Liver (tissue), 7 donors: ENCODE measurements at regions not wholly inside any gene's neighbourhood (a gene's known extent, or its start where the extent isn't known, plus 50 kb on each side); places are given as distances from the start of the nearest gene placed in this dataset.

ENCODE experiments used
- DNase-seq: peaks from one replicate; pipeline ENCODE4 v3.0.0-alpha.2; 2017; ENCODE audit warnings: low spot score
- H3K27ac ChIP-seq, 2 donors: one replicate each; pipeline ENCODE4 v1.7.0; 2013; ENCODE audit warnings: inconsistent platforms in 2 of 2, low read length in 2 of 2, control low read depth in 1 of 2, low read depth in 1 of 2, mild to moderate bottlenecking in 1 of 2
- H3K27me3 ChIP-seq, 4 donors: one replicate each; pipeline versions ENCODE4 v1.6.1 to v1.7.0; 2013; ENCODE audit warnings: low read length in 3 of 4, inconsistent platforms in 1 of 4, mild to moderate bottlenecking in 1 of 4, moderate library complexity in 1 of 4; ENCODE audit not compliant: control insufficient read depth in 4 of 4, insufficient read depth in 4 of 4
- H3K36me3 ChIP-seq, 4 donors: one replicate each; pipeline versions ENCODE4 v1.6.1 to v1.7.0; 2013; ENCODE audit warnings: low read length in 3 of 4, mild to moderate bottlenecking in 3 of 4, low read depth in 1 of 4, moderate library complexity in 1 of 4; ENCODE audit not compliant: control insufficient read depth in 4 of 4, insufficient read depth in 3 of 4
- H3K4me1 ChIP-seq, 4 donors: one replicate each; pipeline versions ENCODE4 v1.6.1 to v1.7.0; 2013; ENCODE audit warnings: low read length in 3 of 4, mild to moderate bottlenecking in 3 of 4, moderate library complexity in 1 of 4; ENCODE audit not compliant: control insufficient read depth in 4 of 4, insufficient read depth in 4 of 4
- H3K4me3 ChIP-seq, 3 donors: one replicate each; pipeline versions ENCODE4 v1.6.1 to v1.7.0; 2013; ENCODE audit warnings: low read length in 3 of 3, control low read depth in 1 of 3, low read depth in 1 of 3, mild to moderate bottlenecking in 1 of 3
- H3K9ac ChIP-seq, 2 donors: one replicate each; pipeline ENCODE4 v1.7.0; 2013; ENCODE audit warnings: low read length in 2 of 2, mild to moderate bottlenecking in 2 of 2, moderate library complexity in 2 of 2, control low read depth in 1 of 2, low read depth in 1 of 2
- H3K9me3 ChIP-seq, 4 donors: one replicate each; pipeline versions ENCODE4 v1.6.1 to v1.7.0; 2013; ENCODE audit warnings: low read length in 3 of 4; ENCODE audit not compliant: control insufficient read depth in 4 of 4
- ATF3 ChIP-seq: IDR thresholded peaks from 2 replicates; pipeline ENCODE4 v1.6.1; 2016; ENCODE audit warnings: antibody characterized with exemption
- EGR1 ChIP-seq, 2 donors: IDR thresholded peaks; 2 replicates each; pipeline ENCODE4 v1.6.1; 2016 to 2018; ENCODE audit warnings: antibody characterized with exemption in 2 of 2, low read depth in 2 of 2
- FOXA1 ChIP-seq: IDR thresholded peaks from 2 replicates; pipeline ENCODE4 v1.6.1; 2016; ENCODE audit warnings: antibody characterized with exemption
- FOXA2 ChIP-seq: IDR thresholded peaks from 2 replicates; pipeline ENCODE4 v1.6.1; 2016; ENCODE audit warnings: antibody characterized with exemption
- GABPA ChIP-seq, 2 donors: IDR thresholded peaks in 1 of 2; conservative IDR thresholded peaks in 1 of 2; 2 replicates each; pipeline ENCODE4 v1.6.1; 2016; ENCODE audit warnings: antibody characterized with exemption in 2 of 2, mild to moderate bottlenecking in 1 of 2, moderate library complexity in 1 of 2
- HNF4A ChIP-seq, 2 donors: conservative IDR thresholded peaks; 2 replicates each; pipeline ENCODE4 v1.6.1; 2016; ENCODE audit warnings: antibody characterized with exemption in 2 of 2, mild to moderate bottlenecking in 2 of 2
- HNF4G ChIP-seq: IDR thresholded peaks from 2 replicates; pipeline ENCODE4 v1.6.1; 2016; ENCODE audit warnings: antibody characterized with exemption
- JUND ChIP-seq, 2 donors: IDR thresholded peaks; 2 replicates each; pipeline ENCODE4 v1.6.1; 2016; ENCODE audit warnings: antibody characterized with exemption in 2 of 2
- MAX ChIP-seq: IDR thresholded peaks from 2 replicates; pipeline ENCODE4 v1.6.1; 2016; ENCODE audit warnings: antibody characterized with exemption
- NR2F2 ChIP-seq: IDR thresholded peaks from 2 replicates; pipeline ENCODE4 v1.6.1; 2016; ENCODE audit warnings: antibody characterized with exemption
- RAD21 ChIP-seq, 2 donors: IDR thresholded peaks; 2 replicates each; pipeline ENCODE4 v1.6.1; 2016; ENCODE audit warnings: antibody characterized with exemption in 2 of 2, mild to moderate bottlenecking in 2 of 2
- REST ChIP-seq: IDR thresholded peaks from 2 replicates; pipeline ENCODE4 v1.6.1; 2016; ENCODE audit warnings: antibody characterized with exemption, mild to moderate bottlenecking
- RXRA ChIP-seq, 2 donors: IDR thresholded peaks; 2 replicates each; pipeline ENCODE4 v1.6.1; 2017 to 2018; ENCODE audit warnings: antibody characterized with exemption in 2 of 2, mild to moderate bottlenecking in 1 of 2
- SP1 ChIP-seq: IDR thresholded peaks from 2 replicates; pipeline ENCODE4 v1.6.1; 2018; ENCODE audit warnings: antibody characterized with exemption, mild to moderate bottlenecking
- TAF1 ChIP-seq: conservative IDR thresholded peaks from 2 replicates; pipeline ENCODE4 v1.6.1; 2016; ENCODE audit warnings: antibody characterized with exemption, mild to moderate bottlenecking
- YY1 ChIP-seq: IDR thresholded peaks from 2 replicates; pipeline ENCODE4 v1.6.1; 2016; ENCODE audit warnings: antibody characterized with exemption, mild to moderate bottlenecking
- ZBTB33 ChIP-seq: IDR thresholded peaks from 2 replicates; pipeline ENCODE4 v1.6.1; 2016; ENCODE audit warnings: antibody characterized with exemption
- WGBS: extraction: QIAGEN DNeasy Blood & Tissue Kit; methylation state at CpG from one replicate; pipeline ENCODE4 v1.1.7; 2013; 5-methylcytosine and 5-hydroxymethylcytosine counted together
- donor health status: healthy.
- donor health status: healthy.
- donor health status: healthy.
- donor health status: healthy.

GRCh38 chr18:43888598-43888997 lies 611.3 kb upstream of the SYT4 start (continued):
- TF ChIP-seq FOXA2 (no peak), FOXA1 (no peak), RAD21 (IDR thresholded peaks at IDR 0.05) (no peak), ATF3 (no peak), TAF1 (no peak), JUND (IDR thresholded peaks at IDR 0.05) (no peak)

GRCh38 chr18:43893001-43893637 lies 615.8 kb upstream of the SYT4 start:
- Histone ChIP-seq H3K9me3 (peaks cover 0 to 4% (median 0%) of the 10 kb centered on the region in 4 donors), H3K9ac (no peak overlapping the region), H3K36me3 (no peaks in the 10 kb centered on the region), H3K4me1 (no peaks in the 10 kb centered on the region), H3K27ac (no peak overlapping the region), H3K27me3 (no peaks in the 10 kb centered on the region), H3K4me3 (no peak overlapping the region)
- 54% methylated on average over 5 of the region's 5 CpGs for WGBS
- no peak for TF ChIP-seq SP1
- TF ChIP-seq NR2F2 = peak; percentile 37
- DNase-seq = no peak

- no peaks in the 10 kb centered on the region for H3K9me3 ChIP-seq
- H3K9ac ChIP-seq = no peak overlapping the region
- DNase-seq = no peak
- H3K4me3 ChIP-seq = no peak overlapping the region
- no peaks in the 10 kb centered on the region for H3K36me3 ChIP-seq
- TF ChIP-seq SP1 (no peak), NR2F2 (no peak), YY1 (no peak), JUND (IDR thresholded peaks at IDR 0.05) (no peak), GABPA (IDR thresholded peaks at IDR 0.05 in 1 of 2, conservative IDR thresholded peaks at IDR 0.05 in 1 of 2) (no peak), HNF4G (no peak), RAD21 (IDR thresholded peaks at IDR 0.05) (no peak), REST (no peak), ZBTB33 (no peak), FOXA1 (no peak), TAF1 (no peak), RXRA (IDR thresholded peaks at IDR 0.05) (no peak), MAX (no peak), FOXA2 (no peak), HNF4A (conservative IDR thresholded peaks at IDR 0.05) (no peak), EGR1 (IDR thresholded peaks at IDR 0.05; ENCODE audit: low read depth in 2 of 2) (no peak), ATF3 (no peak)
- H3K27me3 ChIP-seq = peaks cover 0 to 2% (median 0%) of the 10 kb centered on the region in 4 donors
- WGBS = 75% methylated on average over 1 of the region's 1 CpG
- no peaks in the 10 kb centered on the region for H3K4me1 ChIP-seq
- no peak overlapping the region for H3K27ac ChIP-seq
Observed at GRCh38 chr18:43904209-43904837, 627.0 kb upstream of the SYT4 start.
